Gastroesophageal sphincter (tissue), 3 donors: ENCODE measurements at regions not wholly inside any gene's neighbourhood (a gene's known extent, or its start where the extent isn't known, plus 50 kb on each side); places are given as distances from the start of the nearest gene placed in this dataset.

Experiments
- CTCF ChIP-seq, 4 experiments: fragments of 200-600 bp in 2 of 4; fragments of 450-650 bp in 2 of 4; sonication (generic) in 1 of 4; IDR thresholded peaks; one replicate each; pipeline ENCODE4 v1.5.1; 2017 to 2019; ENCODE audit warnings: antibody characterized with exemption in 4 of 4, mild to moderate bottlenecking in 2 of 4, moderate library complexity in 2 of 4
- POLR2A ChIP-seq, 2 donors: fragments of 450-650 bp; IDR thresholded peaks; one replicate each; pipeline ENCODE4 v1.6.1; 2017; ENCODE audit warnings: antibody characterized with exemption in 2 of 2, mild to moderate bottlenecking in 2 of 2, moderate library complexity in 1 of 2

GRCh38 chr12:19675361-19675760 lies 236.1 kb downstream of the AEBP2 start:
- TF ChIP-seq CTCF (IDR thresholded peaks at IDR 0.05) (no peak), POLR2A (IDR thresholded peaks at IDR 0.05) (no peak)
